A549 (cell line): ENCODE measurements at regions not wholly inside any gene's neighbourhood (a gene's known extent, or its start where the extent isn't known, plus 50 kb on each side); places are given as distances from the start of the nearest gene placed in this dataset.

Experiments
- ATAC-seq, 2 experiments: fragments of 200-7000 bp in 1 of 2; fragments of >200 bp in 1 of 2; cut with Nextera tagmentation in 1 of 2; cut with Tn5 transposase in 1 of 2; 3 replicates each; pipeline versions ENCODE4 v1.8.0 to v1.9.1; 2018 to 2020; ENCODE audit warnings: mild to moderate bottlenecking in 1 of 2, moderate library complexity in 1 of 2
- CTCF ChIA-PET: fragments of 300-600 bp; sonication (Branson Sonifier 250); formaldehyde crosslinking; extraction: SDS; loops from one replicate; lab custom pipeline; 2021; ENCODE audit warnings: antibody characterized with exemption, inconsistent platforms; lab: Yijun Ruan, JAX
- POLR2A ChIA-PET: fragments of 350-600 bp; formaldehyde crosslinking; extraction: SDS; loops from one replicate; lab custom pipeline; 2021; ENCODE audit warnings: antibody characterized with exemption, inconsistent platforms; lab: Yijun Ruan, JAX
- DNase-seq, 2 experiments: peaks; one replicate each; pipeline versions ENCODE4 v3.0.0 to v3.0.0-alpha.2; 2011 to 2016; ENCODE audit warnings: low read depth in 1 of 2, low spot score in 1 of 2
- FAIRE-seq: peaks from 2 replicates; lab custom pipeline; 2011; peaks lifted over from hg19 to GRCh38; lab: Jason Lieb, UNC
- H3K27ac ChIP-seq, 2 experiments: fragments of >200 bp; sonication (Bioruptor Twin); formaldehyde crosslinking; 3 replicates each; pipeline ENCODE4 v1.5.1; 2016 to 2017
- H3K4me1 ChIP-seq: fragments of >200 bp; sonication (Bioruptor Twin); formaldehyde crosslinking; 3 replicates; pipeline ENCODE4 v1.6.1; 2016
- H3K4me2 ChIP-seq: fragments of >200 bp; sonication (Bioruptor Twin); formaldehyde crosslinking; 3 replicates; pipeline ENCODE4 v1.6.1; 2016
- H3K4me3 ChIP-seq: fragments of >200 bp; sonication (Bioruptor Twin); formaldehyde crosslinking; 3 replicates; pipeline ENCODE4 v1.5.1; 2016
- H3K9me3 ChIP-seq: fragments of >200 bp; sonication (Bioruptor Twin); formaldehyde crosslinking; 3 replicates; pipeline ENCODE4 v1.6.1; 2016
- BHLHE40 ChIP-seq: IDR thresholded peaks from 2 replicates; pipeline ENCODE4 v1.6.1; 2012; ENCODE audit warnings: low read depth, low read length, inconsistent platforms
- CHD2 ChIP-seq: fragments of 150-350 bp; IDR thresholded peaks from 2 replicates; pipeline ENCODE4 v1.6.1; 2014; ENCODE audit warnings: low read length; ENCODE audit not compliant: partially characterized antibody
- EHF ChIP-seq: fragments of 250-450 bp; sonication (Bioruptor Pico); IDR thresholded peaks from 2 replicates; pipeline ENCODE4 v1.5.0; 2020; ENCODE audit warnings: mild to moderate bottlenecking
- HEYL ChIP-seq: fragments of 250-450 bp; sonication (Bioruptor Pico); IDR thresholded peaks from 2 replicates; pipeline ENCODE4 v1.8.0; 2021; ENCODE audit warnings: mild to moderate bottlenecking, moderate library complexity
- JUN ChIP-seq, 2 experiments: fragments of >200 bp; sonication (Bioruptor Twin); formaldehyde crosslinking; IDR thresholded peaks; 2 replicates in 1 of 2; 3 replicates in 1 of 2; pipeline ENCODE4 v1.6.1; 2016 to 2017
- JUNB ChIP-seq: fragments of >200 bp; sonication (Bioruptor Twin); formaldehyde crosslinking; IDR thresholded peaks from 2 replicates; pipeline ENCODE4 v1.6.1; 2016
- KDM1A ChIP-seq: fragments of 200-600 bp; sonication (generic); IDR thresholded peaks from 2 replicates; pipeline ENCODE4 v1.6.1; 2016; ENCODE audit warnings: low read depth, mild to moderate bottlenecking
- MAFK ChIP-seq: fragments of 450-650 bp; IDR thresholded peaks from 2 replicates; pipeline ENCODE4 v1.6.1; 2014; ENCODE audit not compliant: partially characterized antibody
- MAZ ChIP-seq: fragments of 150-350 bp; IDR thresholded peaks from 2 replicates; pipeline ENCODE4 v1.6.1; 2014; ENCODE audit warnings: antibody characterized with exemption, low read depth, low read length, borderline replicate concordance
- NFE2L2 ChIP-seq: fragments of 150-350 bp; conservative IDR thresholded peaks from 2 replicates; pipeline ENCODE4 v1.6.1; 2014; ENCODE audit warnings: low read length
- NPAS2 ChIP-seq: fragments of 250-450 bp; sonication (Bioruptor Pico); IDR thresholded peaks from 2 replicates; pipeline ENCODE4 v1.8.0; 2022; ENCODE audit warnings: mild to moderate bottlenecking, moderate library complexity, borderline replicate concordance
- PHF8 ChIP-seq: fragments of 200-600 bp; sonication (generic); IDR thresholded peaks from 2 replicates; pipeline ENCODE4 v1.6.1; 2016; ENCODE audit warnings: low read depth, mild to moderate bottlenecking, antibody characterized with exemption, moderate library complexity, borderline replicate concordance
- RARB ChIP-seq: fragments of 250-450 bp; sonication (Bioruptor Pico); IDR thresholded peaks from 2 replicates; pipeline ENCODE4 v1.8.0; 2021; ENCODE audit warnings: mild to moderate bottlenecking, moderate library complexity
- RNF2 ChIP-seq: fragments of 200-600 bp; sonication (generic); IDR thresholded peaks from 2 replicates; pipeline ENCODE4 v1.6.1; 2016; ENCODE audit warnings: low read depth, mild to moderate bottlenecking, antibody characterized with exemption, moderate library complexity, borderline replicate concordance
- TP53 ChIP-seq: fragments of 250-450 bp; sonication (Bioruptor Pico); IDR thresholded peaks from 2 replicates; pipeline ENCODE4 v1.5.0; 2021; ENCODE audit warnings: mild to moderate bottlenecking, moderate library complexity
- ZFP36 ChIP-seq: fragments of 450-650 bp; IDR thresholded peaks from 2 replicates; pipeline ENCODE4 v1.6.1; 2014; ENCODE audit warnings: borderline replicate concordance; ENCODE audit not compliant: partially characterized antibody
- ZNF302 ChIP-seq: fragments of 250-450 bp; sonication (Bioruptor Pico); IDR thresholded peaks from 2 replicates; pipeline ENCODE4 v1.9.0; 2021; ENCODE audit warnings: inconsistent platforms, mild to moderate bottlenecking, moderate library complexity
- WGBS: methylation state at CpG from one replicate; pipeline ENCODE4 v1.1.6; 2017; ENCODE audit errors: missing lambda C conversion rate; 5-methylcytosine and 5-hydroxymethylcytosine counted together
- TF ChIP-seq, protein P1 (sequence below): IDR thresholded peaks from 2 replicates; pipeline ENCODE4 v1.6.1; 2012
- TF ChIP-seq, protein P2 (sequence below): fragments of >200 bp; sonication (Bioruptor Twin); formaldehyde crosslinking; IDR thresholded peaks from 3 replicates; pipeline ENCODE4 v1.6.1; 2016
- TF ChIP-seq, protein P3 (sequence below): fragments of 250-450 bp; sonication (Bioruptor Pico); IDR thresholded peaks from 2 replicates; pipeline ENCODE4 v1.5.0; 2021; ENCODE audit warnings: mild to moderate bottlenecking, moderate library complexity, borderline replicate concordance
- TF ChIP-seq, protein P4 (sequence below): fragments of 200-600 bp; sonication (generic); IDR thresholded peaks from 2 replicates; pipeline ENCODE4 v1.6.1; 2016; ENCODE audit warnings: antibody characterized with exemption, mild to moderate bottlenecking, moderate library complexity
- TF ChIP-seq, protein P5 (sequence below): fragments of 150-350 bp; IDR thresholded peaks from 2 replicates; pipeline ENCODE4 v1.6.1; 2014; ENCODE audit warnings: low read depth, mild to moderate bottlenecking, low read length

DNA sequence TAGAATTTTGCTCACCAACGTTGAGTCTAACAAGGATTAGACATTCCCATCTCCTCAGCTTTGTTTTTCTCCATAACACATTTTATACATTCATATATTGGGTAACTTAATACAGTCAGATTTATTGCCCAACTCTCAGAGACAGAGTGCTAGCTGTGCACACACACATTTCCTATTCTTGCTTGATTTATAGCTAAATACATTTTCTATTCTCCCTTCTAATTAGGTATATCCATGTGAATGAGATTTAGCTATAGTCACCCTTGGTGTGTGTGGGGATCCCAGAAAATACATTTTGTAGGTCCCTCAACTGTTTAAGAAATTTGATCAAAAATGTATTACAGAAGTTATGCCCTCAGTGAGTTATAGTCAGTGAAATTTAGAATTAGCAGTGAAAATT is 715.4 kb downstream of the NSUN3 start:
- Histone ChIP-seq H3K4me2 (no peak overlapping the region), H3K4me3 (no peak overlapping the region), H3K4me1 (no peaks in the 10 kb centered on the region), H3K27ac (no peak overlapping the region), H3K9me3 (no peaks in the 10 kb centered on the region)
- POLR2A ChIA-PET, result no interaction called here
- TF ChIP-seq RNF2 (no peak), MAFK (no peak), RARB (no peak), JUN (IDR thresholded peaks at IDR 0.05) (no peak), JUNB (no peak), TP53 (CRISPR knock-in tag) (no peak), ZNF302 (CRISPR knock-in tag) (no peak), ZFP36 (no peak), BHLHE40 (no peak), EHF (CRISPR knock-in tag) (no peak), NPAS2 (CRISPR knock-in tag) (no peak)
- TF ChIP-seq, protein P1, sequence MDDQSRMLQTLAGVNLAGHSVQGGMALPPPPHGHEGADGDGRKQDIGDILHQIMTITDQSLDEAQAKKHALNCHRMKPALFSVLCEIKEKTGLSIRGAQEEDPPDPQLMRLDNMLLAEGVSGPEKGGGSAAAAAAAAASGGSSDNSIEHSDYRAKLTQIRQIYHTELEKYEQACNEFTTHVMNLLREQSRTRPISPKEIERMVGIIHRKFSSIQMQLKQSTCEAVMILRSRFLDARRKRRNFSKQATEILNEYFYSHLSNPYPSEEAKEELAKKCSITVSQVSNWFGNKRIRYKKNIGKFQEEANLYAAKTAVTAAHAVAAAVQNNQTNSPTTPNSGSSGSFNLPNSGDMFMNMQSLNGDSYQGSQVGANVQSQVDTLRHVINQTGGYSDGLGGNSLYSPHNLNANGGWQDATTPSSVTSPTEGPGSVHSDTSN, result no peak
- TF ChIP-seq, protein P2, sequence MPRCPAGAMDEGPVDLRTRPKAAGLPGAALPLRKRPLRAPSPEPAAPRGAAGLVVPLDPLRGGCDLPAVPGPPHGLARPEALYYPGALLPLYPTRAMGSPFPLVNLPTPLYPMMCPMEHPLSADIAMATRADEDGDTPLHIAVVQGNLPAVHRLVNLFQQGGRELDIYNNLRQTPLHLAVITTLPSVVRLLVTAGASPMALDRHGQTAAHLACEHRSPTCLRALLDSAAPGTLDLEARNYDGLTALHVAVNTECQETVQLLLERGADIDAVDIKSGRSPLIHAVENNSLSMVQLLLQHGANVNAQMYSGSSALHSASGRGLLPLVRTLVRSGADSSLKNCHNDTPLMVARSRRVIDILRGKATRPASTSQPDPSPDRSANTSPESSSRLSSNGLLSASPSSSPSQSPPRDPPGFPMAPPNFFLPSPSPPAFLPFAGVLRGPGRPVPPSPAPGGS, result no peak
- CTCF ChIA-PET, result interaction anchor here (0.6 to 0.8 kb wide), 2 partner anchors 11 to 26 kb away, joined by 3 to 4 read pairs; no protein-coding TSS in a partner anchor
- WGBS, result 0% methylated on average over 1 of the region's 1 CpG
- ATAC-seq (no peak), DNase-seq (no peak), FAIRE-seq (no peak)

DNA sequence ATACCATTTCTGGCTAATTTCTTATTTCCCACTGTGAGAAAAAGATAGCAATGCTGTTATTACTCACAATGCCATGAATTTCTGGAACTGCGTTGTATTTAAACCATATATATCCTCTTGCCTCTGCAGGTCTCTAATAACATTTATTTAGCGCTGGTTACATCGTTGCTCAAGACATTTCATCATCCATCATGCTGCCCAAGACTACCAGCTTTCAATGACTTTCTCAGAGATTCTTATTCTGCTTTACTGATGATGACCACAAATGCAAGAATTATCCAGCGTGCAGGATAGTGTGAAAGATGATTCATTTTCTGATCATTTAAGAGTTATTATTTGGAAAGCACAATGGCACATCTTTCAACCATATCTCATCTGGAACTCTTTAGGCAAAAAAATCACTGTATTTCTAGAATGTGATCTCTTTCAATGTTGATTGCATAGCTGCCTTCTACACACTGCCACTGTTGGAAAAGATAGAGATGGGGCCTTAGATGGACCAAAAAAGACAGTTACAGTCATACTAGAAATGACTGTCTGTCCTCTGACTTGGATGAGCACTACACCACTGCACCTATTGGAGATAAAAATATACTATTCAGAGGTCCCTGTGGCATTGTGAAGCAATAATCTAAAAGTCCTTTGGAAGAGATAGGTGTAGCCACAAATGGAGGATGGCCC is 716.1 kb downstream of the NSUN3 start:
- FAIRE-seq (no peak), ATAC-seq (no peak), DNase-seq (no peak)
- POLR2A ChIA-PET, result no interaction called here
- no peak overlapping the region for H3K4me3 ChIP-seq
- H3K4me1 ChIP-seq, result no peaks in the 10 kb centered on the region
- H3K9me3 ChIP-seq, result no peaks in the 10 kb centered on the region
- TF ChIP-seq EHF (CRISPR knock-in tag), result no peak
- TF ChIP-seq CHD2, result no peak
- TF ChIP-seq MAZ, result no peak
- no peak for TF ChIP-seq KDM1A
- TF ChIP-seq, protein P3, sequence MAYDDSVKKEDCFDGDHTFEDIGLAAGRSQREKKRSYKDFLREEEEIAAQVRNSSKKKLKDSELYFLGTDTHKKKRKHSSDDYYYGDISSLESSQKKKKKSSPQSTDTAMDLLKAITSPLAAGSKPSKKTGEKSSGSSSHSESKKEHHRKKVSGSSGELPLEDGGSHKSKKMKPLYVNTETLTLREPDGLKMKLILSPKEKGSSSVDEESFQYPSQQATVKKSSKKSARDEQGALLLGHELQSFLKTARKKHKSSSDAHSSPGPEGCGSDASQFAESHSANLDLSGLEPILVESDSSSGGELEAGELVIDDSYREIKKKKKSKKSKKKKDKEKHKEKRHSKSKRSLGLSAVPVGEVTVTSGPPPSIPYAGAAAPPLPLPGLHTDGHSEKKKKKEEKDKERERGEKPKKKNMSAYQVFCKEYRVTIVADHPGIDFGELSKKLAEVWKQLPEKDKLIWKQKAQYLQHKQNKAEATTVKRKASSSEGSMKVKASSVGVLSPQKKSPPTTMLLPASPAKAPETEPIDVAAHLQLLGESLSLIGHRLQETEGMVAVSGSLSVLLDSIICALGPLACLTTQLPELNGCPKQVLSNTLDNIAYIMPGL (CRISPR knock-in tag), result no peak
- no peak for TF ChIP-seq NFE2L2
- no peak for TF ChIP-seq PHF8
- no peak for TF ChIP-seq NPAS2 (CRISPR knock-in tag)
- TF ChIP-seq TP53 (CRISPR knock-in tag), result no peak
- TF ChIP-seq, protein P4, sequence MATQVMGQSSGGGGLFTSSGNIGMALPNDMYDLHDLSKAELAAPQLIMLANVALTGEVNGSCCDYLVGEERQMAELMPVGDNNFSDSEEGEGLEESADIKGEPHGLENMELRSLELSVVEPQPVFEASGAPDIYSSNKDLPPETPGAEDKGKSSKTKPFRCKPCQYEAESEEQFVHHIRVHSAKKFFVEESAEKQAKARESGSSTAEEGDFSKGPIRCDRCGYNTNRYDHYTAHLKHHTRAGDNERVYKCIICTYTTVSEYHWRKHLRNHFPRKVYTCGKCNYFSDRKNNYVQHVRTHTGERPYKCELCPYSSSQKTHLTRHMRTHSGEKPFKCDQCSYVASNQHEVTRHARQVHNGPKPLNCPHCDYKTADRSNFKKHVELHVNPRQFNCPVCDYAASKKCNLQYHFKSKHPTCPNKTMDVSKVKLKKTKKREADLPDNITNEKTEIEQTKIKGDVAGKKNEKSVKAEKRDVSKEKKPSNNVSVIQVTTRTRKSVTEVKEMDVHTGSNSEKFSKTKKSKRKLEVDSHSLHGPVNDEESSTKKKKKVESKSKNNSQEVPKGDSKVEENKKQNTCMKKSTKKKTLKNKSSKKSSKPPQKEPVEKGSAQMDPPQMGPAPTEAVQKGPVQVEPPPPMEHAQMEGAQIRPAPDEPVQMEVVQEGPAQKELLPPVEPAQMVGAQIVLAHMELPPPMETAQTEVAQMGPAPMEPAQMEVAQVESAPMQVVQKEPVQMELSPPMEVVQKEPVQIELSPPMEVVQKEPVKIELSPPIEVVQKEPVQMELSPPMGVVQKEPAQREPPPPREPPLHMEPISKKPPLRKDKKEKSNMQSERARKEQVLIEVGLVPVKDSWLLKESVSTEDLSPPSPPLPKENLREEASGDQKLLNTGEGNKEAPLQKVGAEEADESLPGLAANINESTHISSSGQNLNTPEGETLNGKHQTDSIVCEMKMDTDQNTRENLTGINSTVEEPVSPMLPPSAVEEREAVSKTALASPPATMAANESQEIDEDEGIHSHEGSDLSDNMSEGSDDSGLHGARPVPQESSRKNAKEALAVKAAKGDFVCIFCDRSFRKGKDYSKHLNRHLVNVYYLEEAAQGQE, result no peak
- TF ChIP-seq, protein P5, sequence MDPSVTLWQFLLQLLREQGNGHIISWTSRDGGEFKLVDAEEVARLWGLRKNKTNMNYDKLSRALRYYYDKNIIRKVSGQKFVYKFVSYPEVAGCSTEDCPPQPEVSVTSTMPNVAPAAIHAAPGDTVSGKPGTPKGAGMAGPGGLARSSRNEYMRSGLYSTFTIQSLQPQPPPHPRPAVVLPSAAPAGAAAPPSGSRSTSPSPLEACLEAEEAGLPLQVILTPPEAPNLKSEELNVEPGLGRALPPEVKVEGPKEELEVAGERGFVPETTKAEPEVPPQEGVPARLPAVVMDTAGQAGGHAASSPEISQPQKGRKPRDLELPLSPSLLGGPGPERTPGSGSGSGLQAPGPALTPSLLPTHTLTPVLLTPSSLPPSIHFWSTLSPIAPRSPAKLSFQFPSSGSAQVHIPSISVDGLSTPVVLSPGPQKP, result no peak
- TF ChIP-seq HEYL (CRISPR knock-in tag), result no peak
- no peak for TF ChIP-seq RARB
- CTCF ChIA-PET, result no interaction called here
- H3K4me2 ChIP-seq, result no peak overlapping the region
- H3K27ac ChIP-seq, result no peak overlapping the region
- WGBS, result 46% methylated on average over 4 of the region's 4 CpGs
